ENCODE measurements at regions not wholly inside any gene's neighbourhood (a gene's known extent, or its start where the extent isn't known, plus 50 kb on each side); places are given as distances from the start of the nearest gene placed in this dataset.

- TF ChIP-seq POLR2A (IDR thresholded peaks at IDR 0.05; ENCODE audit: low read depth, low read length) (no peak), MAX (IDR thresholded peaks at IDR 0.05; ENCODE audit: insufficient read depth, insufficient read length) (no peak), MYC (IDR thresholded peaks at IDR 0.05; ENCODE audit: low read depth, low read length) (no peak), JUN (IDR thresholded peaks at IDR 0.05; ENCODE audit: borderline replicate concordance, insufficient read depth, insufficient read length, low read depth) (no peak), GATA2 (IDR thresholded peaks at IDR 0.05; ENCODE audit: insufficient read depth, insufficient read length, low read depth, low read length) (no peak), POLR2AphosphoS5 (IDR thresholded peaks at IDR 0.05; ENCODE audit: insufficient read depth, low read depth, low read length) (no peak), EZH2 (IDR thresholded peaks at IDR 0.05; ENCODE audit: borderline replicate concordance, low read depth, low read length, severe bottlenecking) (no peak)
- TF ChIP-seq, protein P1, sequence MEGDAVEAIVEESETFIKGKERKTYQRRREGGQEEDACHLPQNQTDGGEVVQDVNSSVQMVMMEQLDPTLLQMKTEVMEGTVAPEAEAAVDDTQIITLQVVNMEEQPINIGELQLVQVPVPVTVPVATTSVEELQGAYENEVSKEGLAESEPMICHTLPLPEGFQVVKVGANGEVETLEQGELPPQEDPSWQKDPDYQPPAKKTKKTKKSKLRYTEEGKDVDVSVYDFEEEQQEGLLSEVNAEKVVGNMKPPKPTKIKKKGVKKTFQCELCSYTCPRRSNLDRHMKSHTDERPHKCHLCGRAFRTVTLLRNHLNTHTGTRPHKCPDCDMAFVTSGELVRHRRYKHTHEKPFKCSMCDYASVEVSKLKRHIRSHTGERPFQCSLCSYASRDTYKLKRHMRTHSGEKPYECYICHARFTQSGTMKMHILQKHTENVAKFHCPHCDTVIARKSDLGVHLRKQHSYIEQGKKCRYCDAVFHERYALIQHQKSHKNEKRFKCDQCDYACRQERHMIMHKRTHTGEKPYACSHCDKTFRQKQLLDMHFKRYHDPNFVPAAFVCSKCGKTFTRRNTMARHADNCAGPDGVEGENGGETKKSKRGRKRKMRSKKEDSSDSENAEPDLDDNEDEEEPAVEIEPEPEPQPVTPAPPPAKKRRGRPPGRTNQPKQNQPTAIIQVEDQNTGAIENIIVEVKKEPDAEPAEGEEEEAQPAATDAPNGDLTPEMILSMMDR (IDR thresholded peaks at IDR 0.05; ENCODE audit: extremely low read depth in 1 of 2, insufficient read depth in 1 of 2, low read depth in 1 of 2, low read length in 2 of 2): no peak
Observed at GRCh38 chr5:32951878-32952277, 240.8 kb downstream of the NPR3 start.

Measured in endothelial cell of umbilical vein (primary cell).